Ovary (tissue), 7 donors: ENCODE measurements at regions not wholly inside any gene's neighbourhood (a gene's known extent, or its start where the extent isn't known, plus 50 kb on each side); places are given as distances from the start of the nearest gene placed in this dataset.

Experiments used
- DNase-seq, 5 donors: peaks; one replicate each; pipeline ENCODE4 v3.0.0-alpha.2; 2019 to 2020
- H3K27ac ChIP-seq, 2 donors: fragments of 200-600 bp; one replicate each; pipeline versions ENCODE4 v1.5.1 to v1.8.0; 2019 to 2022
- H3K27me3 ChIP-seq: fragments of 200-600 bp; one replicate; pipeline ENCODE4 v1.8.0; 2022
- H3K36me3 ChIP-seq: fragments of 200-600 bp; sonication (generic); one replicate; pipeline ENCODE4 v1.5.1; 2019
- H3K4me1 ChIP-seq: one replicate; pipeline ENCODE4 v1.8.1; 2013; ENCODE audit warnings: mild to moderate bottlenecking, moderate library complexity; ENCODE audit not compliant: insufficient read depth
- H3K4me3 ChIP-seq: fragments of 200-600 bp; sonication (generic); one replicate; pipeline ENCODE4 v1.5.1; 2017
- H3K9me3 ChIP-seq, 2 donors: fragments of 200-600 bp in 1 of 2; sonication (generic) in 1 of 2; one replicate each; pipeline versions ENCODE4 v1.5.1 to v1.8.1; 2013 to 2019; ENCODE audit warnings: mild to moderate bottlenecking in 1 of 2, moderate library complexity in 1 of 2
- EP300 ChIP-seq: sonication (generic); formaldehyde crosslinking; IDR thresholded peaks from one replicate; pipeline ENCODE4 v1.6.1; 2017; ENCODE audit warnings: antibody characterized with exemption
- POLR2A ChIP-seq: fragments of 450-650 bp; IDR thresholded peaks from one replicate; pipeline ENCODE4 v1.6.1; 2017; ENCODE audit warnings: antibody characterized with exemption, mild to moderate bottlenecking, moderate library complexity
- WGBS, 3 donors: extraction: QIAGEN DNeasy Blood & Tissue Kit in 1 of 3; methylation state at CpG; one replicate each; pipeline versions ENCODE4 v1.1.5 to v1.1.7; 2013 to 2017; 5-methylcytosine and 5-hydroxymethylcytosine counted together
- intact Hi-C, 4 donors: fragments of 100-400 bp; cut with DNase I; formaldehyde crosslinking; loops; one replicate each; pipeline versions ENCODE4 v1.11.0 to v1.15.1; 2022 to 2023
- TF ChIP-seq, protein P1 (sequence below), 3 donors: fragments of 450-650 bp in 2 of 3; fragments of 200-600 bp in 1 of 3; IDR thresholded peaks; one replicate each; pipeline versions ENCODE4 v1.5.1 to v1.8.0; 2016 to 2022; ENCODE audit warnings: antibody characterized with exemption in 3 of 3, mild to moderate bottlenecking in 1 of 3
- donor health status: DM: no; HTN: no; CAD: no; lungs with moderate emphysema.
- donor health status: DM: no; HTN: no; CAD: no.
- donor health status: Bipolar disorder and iron deficiency.
- donor health status: DM: no; HTN: no; CAD: no.
- donor health status: DM: yes; HTN: yes; CAD: no.

- H3K27ac ChIP-seq = no peak overlapping the region
- intact Hi-C loops = no loop called here
- H3K27me3 ChIP-seq = no peaks in the 10 kb centered on the region
- peaks cover 1% of the 10 kb centered on the region for H3K4me1 ChIP-seq
- no peak for DNase-seq
- TF ChIP-seq POLR2A (no peak), EP300 (no peak)
- TF ChIP-seq, protein P1, sequence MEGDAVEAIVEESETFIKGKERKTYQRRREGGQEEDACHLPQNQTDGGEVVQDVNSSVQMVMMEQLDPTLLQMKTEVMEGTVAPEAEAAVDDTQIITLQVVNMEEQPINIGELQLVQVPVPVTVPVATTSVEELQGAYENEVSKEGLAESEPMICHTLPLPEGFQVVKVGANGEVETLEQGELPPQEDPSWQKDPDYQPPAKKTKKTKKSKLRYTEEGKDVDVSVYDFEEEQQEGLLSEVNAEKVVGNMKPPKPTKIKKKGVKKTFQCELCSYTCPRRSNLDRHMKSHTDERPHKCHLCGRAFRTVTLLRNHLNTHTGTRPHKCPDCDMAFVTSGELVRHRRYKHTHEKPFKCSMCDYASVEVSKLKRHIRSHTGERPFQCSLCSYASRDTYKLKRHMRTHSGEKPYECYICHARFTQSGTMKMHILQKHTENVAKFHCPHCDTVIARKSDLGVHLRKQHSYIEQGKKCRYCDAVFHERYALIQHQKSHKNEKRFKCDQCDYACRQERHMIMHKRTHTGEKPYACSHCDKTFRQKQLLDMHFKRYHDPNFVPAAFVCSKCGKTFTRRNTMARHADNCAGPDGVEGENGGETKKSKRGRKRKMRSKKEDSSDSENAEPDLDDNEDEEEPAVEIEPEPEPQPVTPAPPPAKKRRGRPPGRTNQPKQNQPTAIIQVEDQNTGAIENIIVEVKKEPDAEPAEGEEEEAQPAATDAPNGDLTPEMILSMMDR (IDR thresholded peaks at IDR 0.05) = no peak
- 8 to 22% (median 10%) methylated on average over 8 of the region's 8 CpGs for WGBS, 3 donors
- no peaks in the 10 kb centered on the region for H3K9me3 ChIP-seq
- no peaks in the 10 kb centered on the region for H3K36me3 ChIP-seq
- H3K4me3 ChIP-seq = no peak overlapping the region
Measured at GRCh38 chr12:115687094-115687493, 590.4 kb downstream of the MED13L start.

GRCh38 chr12:115683240-115683780 lies 594.2 kb downstream of the MED13L start:
- TF ChIP-seq, protein P1 (IDR thresholded peaks at IDR 0.05) = no peak
- TF ChIP-seq EP300 (no peak), POLR2A (no peak)
- H3K9me3 ChIP-seq = no peaks in the 10 kb centered on the region
- intact Hi-C loops = no loop called here

DNA sequence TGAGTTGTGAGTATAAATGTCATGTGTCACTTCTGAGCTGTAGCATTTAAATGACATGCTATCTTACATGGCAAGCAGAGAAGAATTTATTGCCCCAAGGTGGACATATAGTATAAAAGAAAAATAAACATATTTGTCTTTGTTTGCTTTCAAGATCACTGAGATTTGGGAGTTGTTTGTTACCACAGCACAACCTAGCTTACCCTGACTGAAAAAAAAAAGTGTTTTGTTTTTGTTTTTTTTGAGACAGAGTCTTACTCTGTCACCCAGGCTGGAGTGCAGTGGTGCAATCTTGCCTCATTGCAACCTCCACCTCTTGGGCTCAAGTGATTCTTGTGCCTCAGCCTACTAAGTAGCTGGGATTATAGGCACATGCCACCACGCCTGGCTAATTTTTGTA lies 596.5 kb downstream of the MED13L start:
- no peaks in the 10 kb centered on the region for H3K9me3 ChIP-seq
- 90 to 93% (median 91%) methylated on average over 1 of the region's 1 CpG for WGBS, 3 donors
- TF ChIP-seq EP300 (no peak), POLR2A (no peak)
- TF ChIP-seq, protein P1 (IDR thresholded peaks at IDR 0.05) = no peak
- no peaks in the 10 kb centered on the region for H3K36me3 ChIP-seq
- intact Hi-C loops = no loop called here
- H3K4me3 ChIP-seq = no peak overlapping the region
- H3K27me3 ChIP-seq = no peaks in the 10 kb centered on the region
- H3K4me1 ChIP-seq = no peaks in the 10 kb centered on the region
- no peak overlapping the region for H3K27ac ChIP-seq
- DNase-seq = no peak

More at GRCh38 chr12:115683240-115683780, 594.2 kb downstream of the MED13L start:
- no peaks in the 10 kb centered on the region for H3K36me3 ChIP-seq
- no peaks in the 10 kb centered on the region for H3K27me3 ChIP-seq
- no peak for DNase-seq
- no peak overlapping the region for H3K4me3 ChIP-seq
- H3K4me1 ChIP-seq = peaks cover 1% of the 10 kb centered on the region
- 67 to 79% (median 70%) methylated on average over 5 of the region's 5 CpGs for WGBS, 3 donors
- no peak overlapping the region for H3K27ac ChIP-seq

DNA sequence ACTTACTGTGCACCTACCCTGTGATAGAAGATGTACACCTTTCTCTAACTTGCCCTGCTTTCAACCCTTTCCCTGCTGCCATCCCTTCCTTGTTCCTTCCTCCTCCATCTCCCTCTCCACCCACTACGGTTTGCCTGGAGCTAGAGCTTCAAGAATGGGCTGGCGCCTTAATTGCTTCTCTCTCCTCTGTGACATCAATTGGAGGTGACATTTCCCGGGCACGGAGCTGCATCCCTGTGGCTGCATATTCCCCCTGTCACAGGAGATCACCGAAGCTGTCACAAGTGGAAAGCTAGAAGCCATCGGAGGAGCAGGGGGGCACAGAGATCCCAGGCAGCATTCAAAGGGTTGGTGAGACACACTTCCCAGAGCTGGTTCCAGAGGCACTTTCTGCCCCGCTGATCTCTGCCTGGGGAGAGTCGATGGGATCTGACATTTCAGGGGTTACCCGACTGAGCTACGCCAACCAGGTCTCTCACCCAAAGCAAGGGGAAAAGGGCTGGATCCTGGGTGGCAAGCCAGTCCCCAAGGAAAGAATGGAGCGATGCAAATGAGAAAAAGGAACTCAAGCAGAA lies 604.9 kb downstream of the MED13L start:
- TF ChIP-seq, protein P1 (IDR thresholded peaks at IDR 0.05) = no peak
- TF ChIP-seq POLR2A (no peak), EP300 (no peak)
- Histone ChIP-seq H3K27me3 (no peaks in the 10 kb centered on the region), H3K4me1 (no peaks in the 10 kb centered on the region), H3K4me3 (no peak overlapping the region), H3K9me3 (no peaks in the 10 kb centered on the region), H3K27ac (no peak overlapping the region), H3K36me3 (no peaks in the 10 kb centered on the region)
- WGBS, 3 donors = 87 to 89% (median 87%) methylated on average over 11 of the region's 11 CpGs
- intact Hi-C loops = no loop called here
- DNase-seq = no peak
